Ovary (tissue), 7 donors: ENCODE measurements at regions not wholly inside any gene's neighbourhood (a gene's known extent, or its start where the extent isn't known, plus 50 kb on each side); places are given as distances from the start of the nearest gene placed in this dataset.

Experiments
- DNase-seq, 5 donors: peaks; one replicate each; pipeline ENCODE4 v3.0.0-alpha.2; 2019 to 2020
- H3K27ac ChIP-seq, 2 donors: fragments of 200-600 bp; one replicate each; pipeline versions ENCODE4 v1.5.1 to v1.8.0; 2019 to 2022
- H3K27me3 ChIP-seq: fragments of 200-600 bp; one replicate; pipeline ENCODE4 v1.8.0; 2022
- H3K36me3 ChIP-seq: fragments of 200-600 bp; sonication (generic); one replicate; pipeline ENCODE4 v1.5.1; 2019
- H3K4me1 ChIP-seq: one replicate; pipeline ENCODE4 v1.8.1; 2013; ENCODE audit warnings: mild to moderate bottlenecking, moderate library complexity; ENCODE audit not compliant: insufficient read depth
- H3K4me3 ChIP-seq: fragments of 200-600 bp; sonication (generic); one replicate; pipeline ENCODE4 v1.5.1; 2017
- H3K9me3 ChIP-seq, 2 donors: fragments of 200-600 bp in 1 of 2; sonication (generic) in 1 of 2; one replicate each; pipeline versions ENCODE4 v1.5.1 to v1.8.1; 2013 to 2019; ENCODE audit warnings: mild to moderate bottlenecking in 1 of 2, moderate library complexity in 1 of 2
- EP300 ChIP-seq: sonication (generic); formaldehyde crosslinking; IDR thresholded peaks from one replicate; pipeline ENCODE4 v1.6.1; 2017; ENCODE audit warnings: antibody characterized with exemption
- POLR2A ChIP-seq: fragments of 450-650 bp; IDR thresholded peaks from one replicate; pipeline ENCODE4 v1.6.1; 2017; ENCODE audit warnings: antibody characterized with exemption, mild to moderate bottlenecking, moderate library complexity
- WGBS, 3 donors: extraction: QIAGEN DNeasy Blood & Tissue Kit in 1 of 3; methylation state at CpG; one replicate each; pipeline versions ENCODE4 v1.1.5 to v1.1.7; 2013 to 2017; 5-methylcytosine and 5-hydroxymethylcytosine counted together
- intact Hi-C, 4 donors: fragments of 100-400 bp; cut with DNase I; formaldehyde crosslinking; loops; one replicate each; pipeline versions ENCODE4 v1.11.0 to v1.15.1; 2022 to 2023
- TF ChIP-seq, protein P1 (sequence below), 3 donors: fragments of 450-650 bp in 2 of 3; fragments of 200-600 bp in 1 of 3; IDR thresholded peaks; one replicate each; pipeline versions ENCODE4 v1.5.1 to v1.8.0; 2016 to 2022; ENCODE audit warnings: antibody characterized with exemption in 3 of 3, mild to moderate bottlenecking in 1 of 3
- donor health status: DM: no; HTN: no; CAD: no; lungs with moderate emphysema.
- donor health status: DM: no; HTN: no; CAD: no.
- donor health status: Bipolar disorder and iron deficiency.
- donor health status: DM: no; HTN: no; CAD: no.
- donor health status: DM: yes; HTN: yes; CAD: no.

DNA sequence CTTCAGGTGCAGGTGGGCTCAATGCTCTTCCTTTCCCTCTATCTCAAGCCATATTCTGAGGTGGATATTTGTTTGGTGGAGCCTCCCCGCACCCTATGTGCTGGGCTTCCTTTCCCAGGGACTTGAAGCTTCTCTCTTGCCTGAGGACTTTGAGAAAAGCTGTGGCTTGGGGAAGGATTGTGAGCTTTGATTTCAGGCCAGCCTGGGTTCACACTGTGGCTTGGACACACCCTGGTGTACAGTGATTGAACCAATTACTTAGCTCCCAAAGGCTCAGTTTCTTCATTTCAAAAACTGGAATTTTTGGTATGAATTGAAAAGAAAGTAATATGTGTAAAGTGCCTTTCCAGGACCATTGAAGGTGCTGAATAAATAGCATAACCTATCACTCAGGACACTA lies 224.5 kb upstream of the GLI3 start:
- TF ChIP-seq POLR2A = no peak
- Histone ChIP-seq H3K36me3 (no peaks in the 10 kb centered on the region), H3K4me1 (no peaks in the 10 kb centered on the region), H3K27ac (no peak overlapping the region), H3K9me3 (no peaks in the 10 kb centered on the region), H3K27me3 (no peaks in the 10 kb centered on the region), H3K4me3 (no peak overlapping the region)
- DNase-seq = no peak
- intact Hi-C loops = no loop called here
- WGBS, 3 donors = 90 to 100% (median 95%) methylated on average over 1 of the region's 1 CpG

GRCh38 chr7:42460933-42461332 lies 223.9 kb upstream of the GLI3 start:
- no peak for DNase-seq
- H3K27ac ChIP-seq = no peak overlapping the region
- H3K9me3 ChIP-seq = no peaks in the 10 kb centered on the region
- H3K4me1 ChIP-seq = no peaks in the 10 kb centered on the region
- no peaks in the 10 kb centered on the region for H3K27me3 ChIP-seq
- WGBS, 3 donors = 46 to 61% (median 56%) methylated on average over 1 of the region's 1 CpG
- intact Hi-C loops = no loop called here
- H3K4me3 ChIP-seq = no peak overlapping the region
- no peaks in the 10 kb centered on the region for H3K36me3 ChIP-seq
- TF ChIP-seq, protein P1, sequence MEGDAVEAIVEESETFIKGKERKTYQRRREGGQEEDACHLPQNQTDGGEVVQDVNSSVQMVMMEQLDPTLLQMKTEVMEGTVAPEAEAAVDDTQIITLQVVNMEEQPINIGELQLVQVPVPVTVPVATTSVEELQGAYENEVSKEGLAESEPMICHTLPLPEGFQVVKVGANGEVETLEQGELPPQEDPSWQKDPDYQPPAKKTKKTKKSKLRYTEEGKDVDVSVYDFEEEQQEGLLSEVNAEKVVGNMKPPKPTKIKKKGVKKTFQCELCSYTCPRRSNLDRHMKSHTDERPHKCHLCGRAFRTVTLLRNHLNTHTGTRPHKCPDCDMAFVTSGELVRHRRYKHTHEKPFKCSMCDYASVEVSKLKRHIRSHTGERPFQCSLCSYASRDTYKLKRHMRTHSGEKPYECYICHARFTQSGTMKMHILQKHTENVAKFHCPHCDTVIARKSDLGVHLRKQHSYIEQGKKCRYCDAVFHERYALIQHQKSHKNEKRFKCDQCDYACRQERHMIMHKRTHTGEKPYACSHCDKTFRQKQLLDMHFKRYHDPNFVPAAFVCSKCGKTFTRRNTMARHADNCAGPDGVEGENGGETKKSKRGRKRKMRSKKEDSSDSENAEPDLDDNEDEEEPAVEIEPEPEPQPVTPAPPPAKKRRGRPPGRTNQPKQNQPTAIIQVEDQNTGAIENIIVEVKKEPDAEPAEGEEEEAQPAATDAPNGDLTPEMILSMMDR (IDR thresholded peaks at IDR 0.05) = no peak
- no peak for TF ChIP-seq POLR2A
- no peak for TF ChIP-seq EP300

DNA sequence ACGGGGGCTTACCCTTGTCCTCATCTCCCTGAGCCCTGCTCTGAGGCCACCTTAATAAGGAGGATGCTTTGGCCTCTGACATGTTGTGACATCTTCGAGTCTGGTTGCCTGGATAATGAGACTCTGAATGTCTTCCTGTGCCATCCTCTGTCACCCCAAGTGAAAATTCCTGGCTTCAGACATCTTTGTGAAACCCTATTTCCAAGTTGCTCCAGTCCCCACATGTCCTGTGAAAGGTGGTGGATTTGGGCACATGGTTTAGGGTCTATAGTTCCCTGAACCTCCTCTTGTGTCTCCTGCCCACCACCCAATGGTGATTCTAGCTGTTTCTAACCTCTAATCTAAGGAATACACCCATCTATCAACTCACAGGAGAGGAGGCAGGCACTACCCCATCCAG lies 223.1 kb upstream of the GLI3 start:
- H3K9me3 ChIP-seq = no peaks in the 10 kb centered on the region
- H3K36me3 ChIP-seq = no peaks in the 10 kb centered on the region
- no peak overlapping the region for H3K27ac ChIP-seq
- TF ChIP-seq POLR2A = no peak
- TF ChIP-seq EP300 = no peak
- TF ChIP-seq, protein P1 (IDR thresholded peaks at IDR 0.05) = no peak
- H3K27me3 ChIP-seq = no peaks in the 10 kb centered on the region
- H3K4me1 ChIP-seq = no peaks in the 10 kb centered on the region
- no peak overlapping the region for H3K4me3 ChIP-seq
- intact Hi-C loops = no loop called here
- 76 to 90% (median 76%) methylated on average over 2 of the region's 2 CpGs for WGBS, 3 donors
- no peak for DNase-seq

GRCh38 chr7:42457663-42458062 lies 220.7 kb upstream of the GLI3 start:
- Histone ChIP-seq H3K4me3 (no peak overlapping the region), H3K27me3 (no peaks in the 10 kb centered on the region), H3K27ac (no peak overlapping the region), H3K36me3 (no peaks in the 10 kb centered on the region), H3K4me1 (no peaks in the 10 kb centered on the region), H3K9me3 (no peaks in the 10 kb centered on the region)
- no peak for DNase-seq
- TF ChIP-seq POLR2A (no peak), EP300 (no peak)
- TF ChIP-seq, protein P1 (IDR thresholded peaks at IDR 0.05) = no peak
- intact Hi-C loops = no loop called here
- 82 to 87% (median 85%) methylated on average over 3 of the region's 3 CpGs for WGBS, 3 donors

GRCh38 chr7:42456756-42457276 lies 219.8 kb upstream of the GLI3 start:
- Histone ChIP-seq H3K4me1 (no peaks in the 10 kb centered on the region), H3K4me3 (no peak overlapping the region), H3K9me3 (no peaks in the 10 kb centered on the region), H3K27me3 (no peaks in the 10 kb centered on the region), H3K27ac (no peak overlapping the region), H3K36me3 (no peaks in the 10 kb centered on the region)
- DNase-seq = no peak
- TF ChIP-seq EP300 (no peak), POLR2A (no peak)
- TF ChIP-seq, protein P1 (IDR thresholded peaks at IDR 0.05) = no peak
- 79 to 89% (median 85%) methylated on average over 4 of the region's 4 CpGs for WGBS, 3 donors
- intact Hi-C loops = no loop called here
